BE2C (cell line): ENCODE measurements at regions not wholly inside any gene's neighbourhood (a gene's known extent, or its start where the extent isn't known, plus 50 kb on each side); places are given as distances from the start of the nearest gene placed in this dataset.
"Not testable (repeated sequence)": the region's sequence is repeated elsewhere in the genome, so short reads cannot be mapped to it uniquely, and the experiment has no call there.

Source experiments
- DNase-seq: peaks from one replicate; pipeline ENCODE4 v3.0.0-alpha.2; 2020
- H3K27me3 ChIP-seq: fragments of 250-450 bp; sonication (Bioruptor Pico); 2 replicates; pipeline ENCODE4 v1.5.1; 2020; ENCODE audit warnings: mild to moderate bottlenecking
- H3K36me3 ChIP-seq: fragments of 250-450 bp; sonication (Bioruptor Pico); 2 replicates; pipeline ENCODE4 v1.5.1; 2020; ENCODE audit warnings: mild to moderate bottlenecking
- H3K4me1 ChIP-seq: fragments of 250-450 bp; sonication (Bioruptor Pico); 2 replicates; pipeline ENCODE4 v1.5.1; 2020
- H3K4me3 ChIP-seq: 2 replicates; pipeline ENCODE4 v1.5.1; 2011; ENCODE audit warnings: low read depth, low read length
- H3K9me3 ChIP-seq: fragments of 250-450 bp; sonication (Bioruptor Pico); 2 replicates; pipeline ENCODE4 v1.5.1; 2020
- TF ChIP-seq, protein P1 (sequence below): IDR thresholded peaks from 2 replicates; pipeline ENCODE4 v1.5.1; 2012; ENCODE audit warnings: mild to moderate bottlenecking, low read depth, low read length

- Histone ChIP-seq H3K27me3 (no peaks in the 10 kb centered on the region), H3K4me1 (no peaks in the 10 kb centered on the region), H3K36me3 (no peaks in the 10 kb centered on the region), H3K9me3 (no peaks in the 10 kb centered on the region), H3K4me3 (no peak overlapping the region)
- TF ChIP-seq, protein P1, sequence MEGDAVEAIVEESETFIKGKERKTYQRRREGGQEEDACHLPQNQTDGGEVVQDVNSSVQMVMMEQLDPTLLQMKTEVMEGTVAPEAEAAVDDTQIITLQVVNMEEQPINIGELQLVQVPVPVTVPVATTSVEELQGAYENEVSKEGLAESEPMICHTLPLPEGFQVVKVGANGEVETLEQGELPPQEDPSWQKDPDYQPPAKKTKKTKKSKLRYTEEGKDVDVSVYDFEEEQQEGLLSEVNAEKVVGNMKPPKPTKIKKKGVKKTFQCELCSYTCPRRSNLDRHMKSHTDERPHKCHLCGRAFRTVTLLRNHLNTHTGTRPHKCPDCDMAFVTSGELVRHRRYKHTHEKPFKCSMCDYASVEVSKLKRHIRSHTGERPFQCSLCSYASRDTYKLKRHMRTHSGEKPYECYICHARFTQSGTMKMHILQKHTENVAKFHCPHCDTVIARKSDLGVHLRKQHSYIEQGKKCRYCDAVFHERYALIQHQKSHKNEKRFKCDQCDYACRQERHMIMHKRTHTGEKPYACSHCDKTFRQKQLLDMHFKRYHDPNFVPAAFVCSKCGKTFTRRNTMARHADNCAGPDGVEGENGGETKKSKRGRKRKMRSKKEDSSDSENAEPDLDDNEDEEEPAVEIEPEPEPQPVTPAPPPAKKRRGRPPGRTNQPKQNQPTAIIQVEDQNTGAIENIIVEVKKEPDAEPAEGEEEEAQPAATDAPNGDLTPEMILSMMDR = no peak
- DNase-seq = no peak
Observed at GRCh38 chr2:107721586-107721985, 105.1 kb upstream of the RGPD4 start.

- H3K4me3 ChIP-seq, DNase-seq, H3K36me3 ChIP-seq, H3K9me3 ChIP-seq, H3K27me3 ChIP-seq, H3K4me1 ChIP-seq: not testable (repeated sequence)
Observed at GRCh38 chr2:107725824-107726223, 100.9 kb upstream of the RGPD4 start.

DNA sequence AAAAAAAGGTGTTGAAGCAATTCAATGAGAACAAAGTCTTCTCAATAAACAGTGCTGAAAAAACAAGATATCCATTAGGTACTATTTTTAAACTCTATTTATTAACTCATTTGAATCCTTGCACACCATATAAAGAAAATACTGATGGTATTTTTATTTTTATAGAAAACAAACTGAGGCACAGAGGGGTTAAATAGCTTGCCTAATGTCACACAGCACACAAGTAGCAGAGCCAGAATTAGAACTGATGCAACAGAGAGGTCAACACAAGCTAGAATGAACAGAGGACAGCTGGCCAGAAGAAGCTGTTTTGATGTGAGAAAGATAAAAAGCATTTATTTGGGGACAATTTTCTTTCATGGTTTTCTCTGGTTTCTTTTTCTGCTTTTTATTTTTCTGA lies 99.4 kb upstream of the RGPD4 start:
- Histone ChIP-seq H3K9me3 (no peaks in the 10 kb centered on the region), H3K4me1 (no peaks in the 10 kb centered on the region), H3K4me3 (no peak overlapping the region), H3K27me3 (no peaks in the 10 kb centered on the region), H3K36me3 (no peaks in the 10 kb centered on the region)
- DNase-seq = no peak
- TF ChIP-seq, protein P1 = no peak

DNA sequence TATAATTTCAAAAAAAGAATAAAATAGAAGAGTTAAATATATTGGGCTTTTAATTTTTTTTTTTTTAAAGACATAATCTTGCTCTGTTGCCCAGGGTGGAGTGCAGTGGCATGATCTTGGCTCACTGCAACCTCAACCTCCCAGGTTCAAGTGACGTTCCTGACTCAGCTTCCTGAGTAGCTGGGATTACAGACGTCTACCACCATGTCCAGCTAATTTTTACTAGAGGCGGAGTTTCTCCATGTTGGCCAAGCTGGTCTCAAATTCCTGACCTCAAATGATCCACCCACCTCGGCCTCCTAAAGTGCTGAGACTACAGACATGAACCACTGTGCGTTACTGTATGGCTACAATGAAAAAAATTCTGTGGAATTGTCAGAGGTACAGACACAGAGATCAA lies 98.1 kb upstream of the RGPD4 start:
- Histone ChIP-seq H3K36me3 (no peaks in the 10 kb centered on the region), H3K9me3 (no peaks in the 10 kb centered on the region)

GRCh38 chr2:107729440-107729839 lies 97.3 kb upstream of the RGPD4 start:
- TF ChIP-seq, protein P1 = no peak
- no peak for DNase-seq
- Histone ChIP-seq H3K27me3 (no peaks in the 10 kb centered on the region), H3K36me3 (no peaks in the 10 kb centered on the region), H3K9me3 (no peaks in the 10 kb centered on the region), H3K4me1 (no peaks in the 10 kb centered on the region), H3K4me3 (no peak overlapping the region)

More for the DNA sequence above, 98.1 kb upstream of the RGPD4 start:
- no peak for DNase-seq
- H3K4me3 ChIP-seq = no peak overlapping the region
- TF ChIP-seq, protein P1 = no peak
- no peaks in the 10 kb centered on the region for H3K27me3 ChIP-seq
- H3K4me1 ChIP-seq = no peaks in the 10 kb centered on the region

- Histone ChIP-seq H3K27me3 (no peaks in the 10 kb centered on the region), H3K4me1 (no peaks in the 10 kb centered on the region), H3K4me3 (no peak overlapping the region), H3K36me3 (no peaks in the 10 kb centered on the region), H3K9me3 (no peaks in the 10 kb centered on the region)
- TF ChIP-seq, protein P1 = no peak
- no peak for DNase-seq
Observed at GRCh38 chr2:107730898-107731297, 95.8 kb upstream of the RGPD4 start.

DNA sequence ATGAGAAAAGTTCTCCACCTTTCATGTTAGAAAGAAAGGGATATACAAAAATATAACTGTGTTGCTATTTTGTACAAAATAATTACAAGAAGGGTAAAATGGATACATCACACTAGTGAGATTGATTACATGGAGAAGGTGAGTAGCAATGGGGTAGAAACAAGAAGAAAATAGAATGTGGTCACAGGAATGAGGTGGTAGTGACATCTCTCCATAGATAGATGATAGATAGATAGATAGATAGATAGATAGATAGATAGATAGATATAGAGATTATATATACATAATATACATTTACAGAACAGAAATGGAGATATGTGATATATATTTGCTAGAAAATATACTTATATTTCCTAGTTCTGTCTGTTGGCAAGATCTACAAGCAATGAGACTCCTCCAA lies 95.3 kb upstream of the RGPD4 start:
- DNase-seq = no peak
- Histone ChIP-seq H3K4me3 (no peak overlapping the region), H3K36me3 (no peaks in the 10 kb centered on the region), H3K27me3 (no peaks in the 10 kb centered on the region), H3K9me3 (no peaks in the 10 kb centered on the region), H3K4me1 (no peaks in the 10 kb centered on the region)
- TF ChIP-seq, protein P1 = no peak
